ENCODE measurements at regions not wholly inside any gene's neighbourhood (a gene's known extent, or its start where the extent isn't known, plus 50 kb on each side); places are given as distances from the start of the nearest gene placed in this dataset.

GRCh38 chr4:27293831-27294230, 433.2 kb downstream of the STIM2 start:
- TF ChIP-seq POLR2A (IDR thresholded peaks at IDR 0.05) = no peak
- TF ChIP-seq, protein P1, sequence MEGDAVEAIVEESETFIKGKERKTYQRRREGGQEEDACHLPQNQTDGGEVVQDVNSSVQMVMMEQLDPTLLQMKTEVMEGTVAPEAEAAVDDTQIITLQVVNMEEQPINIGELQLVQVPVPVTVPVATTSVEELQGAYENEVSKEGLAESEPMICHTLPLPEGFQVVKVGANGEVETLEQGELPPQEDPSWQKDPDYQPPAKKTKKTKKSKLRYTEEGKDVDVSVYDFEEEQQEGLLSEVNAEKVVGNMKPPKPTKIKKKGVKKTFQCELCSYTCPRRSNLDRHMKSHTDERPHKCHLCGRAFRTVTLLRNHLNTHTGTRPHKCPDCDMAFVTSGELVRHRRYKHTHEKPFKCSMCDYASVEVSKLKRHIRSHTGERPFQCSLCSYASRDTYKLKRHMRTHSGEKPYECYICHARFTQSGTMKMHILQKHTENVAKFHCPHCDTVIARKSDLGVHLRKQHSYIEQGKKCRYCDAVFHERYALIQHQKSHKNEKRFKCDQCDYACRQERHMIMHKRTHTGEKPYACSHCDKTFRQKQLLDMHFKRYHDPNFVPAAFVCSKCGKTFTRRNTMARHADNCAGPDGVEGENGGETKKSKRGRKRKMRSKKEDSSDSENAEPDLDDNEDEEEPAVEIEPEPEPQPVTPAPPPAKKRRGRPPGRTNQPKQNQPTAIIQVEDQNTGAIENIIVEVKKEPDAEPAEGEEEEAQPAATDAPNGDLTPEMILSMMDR (IDR thresholded peaks at IDR 0.05) = no peak
